ENCODE measurements at regions not wholly inside any gene's neighbourhood (a gene's known extent, or its start where the extent isn't known, plus 50 kb on each side); places are given as distances from the start of the nearest gene placed in this dataset.

DNA sequence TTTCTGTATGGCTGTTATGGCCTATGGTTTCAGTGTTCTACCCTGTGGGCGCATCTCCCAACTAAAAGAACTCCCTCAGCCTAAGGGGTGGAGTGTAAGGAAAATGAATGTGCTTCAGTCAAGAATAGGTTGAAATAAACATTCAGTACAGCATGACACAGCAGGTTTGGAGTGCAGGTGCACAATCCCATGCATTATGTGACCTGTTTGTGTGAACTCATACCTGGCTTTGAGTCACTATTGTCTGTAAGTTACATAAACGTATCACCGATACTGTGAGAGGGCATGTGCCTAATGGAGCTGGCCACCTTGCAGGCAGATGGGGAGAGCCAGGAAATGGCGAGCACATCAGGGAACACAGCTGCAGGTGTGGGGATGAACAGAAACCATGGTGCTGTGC lies 216.0 kb downstream of the DSEL start:
- whole genome bisulfite sequencing, 2 experiments (ENCODE audit: extremely low coverage in 1 of 2, insufficient coverage in 1 of 2, insufficient read length in 1 of 2, insufficient replicate concordance in 2 of 2, low coverage in 1 of 2, low lambda C conversion rate in 2 of 2, missing lambda C conversion rate in 1 of 2), result 94% methylated on average over 4 of the region's 4 CpGs; no CpG with 5 or more reads in 1 of the 2 experiments
- no peak for DNase-seq (ENCODE audit: low read depth in 1 of 2, low spot score in 2 of 2)
- no peak overlapping the region for H3K9ac ChIP-seq (replicated peaks in 1 of 4; ENCODE audit: extremely low read depth in 1 of 4, low read depth in 3 of 4, low read length in 3 of 4)

More for the DNA sequence above, 216.0 kb downstream of the DSEL start:
- H3K56ac ChIP-seq (replicated peaks; ENCODE audit: insufficient read length, low read depth, low read length), result no peak overlapping the region
- H3K79me1 ChIP-seq (ENCODE audit: low read depth, low read length), result no peaks in the 10 kb centered on the region
- no peak overlapping the region for H4K8ac ChIP-seq (ENCODE audit: extremely low read depth, insufficient read depth, low read length)
- H2AFZ ChIP-seq (ENCODE audit: low read length), result no peak overlapping the region
- H3K4me2 ChIP-seq (ENCODE audit: insufficient read depth in 1 of 2, low read depth in 2 of 2, low read length in 2 of 2), result no peak overlapping the region
- no peak overlapping the region for H3K18ac ChIP-seq (ENCODE audit: extremely low read depth, low read length)
- H2BK12ac ChIP-seq (ENCODE audit: low read depth, low read length), result no peak overlapping the region
- peaks cover 19 to 23% of the 10 kb centered on the region in 2 experiments for H3K9me3 ChIP-seq (ENCODE audit: insufficient read depth in 2 of 2, low read depth in 1 of 2, low read length in 1 of 2)
- H3K14ac ChIP-seq (ENCODE audit: insufficient read length), result no peak overlapping the region
- no peaks in the 10 kb centered on the region for H3K4me1 ChIP-seq (replicated peaks in 1 of 4; ENCODE audit: control insufficient read depth in 3 of 4, insufficient read depth in 4 of 4, low read length in 3 of 4)
- H4K5ac ChIP-seq (ENCODE audit: insufficient read length, low read depth, low read length), result no peak overlapping the region
- no peaks in the 10 kb centered on the region for H3K79me2 ChIP-seq (ENCODE audit: control insufficient read depth in 1 of 2, insufficient read depth in 2 of 2, low read length in 2 of 2)
- no peak overlapping the region; the same call in 1 of the 2 replicates for H2BK20ac ChIP-seq (ENCODE audit: low read length)
- H3K23ac ChIP-seq (ENCODE audit: insufficient read length), result no peak overlapping the region
- TF ChIP-seq YY1 (IDR thresholded peaks at IDR 0.05; ENCODE audit: low read depth, low read length) (0 out of 2 replicates have a peak, but pooled peaks have one; percentile 16), RBBP5 (IDR thresholded peaks at IDR 0.05; ENCODE audit: borderline replicate concordance, low read depth, low read length) (no peak)
- H2BK5ac ChIP-seq (ENCODE audit: low read depth, low read length), result no peak overlapping the region
- no peak for FAIRE-seq
- no peaks in the 10 kb centered on the region; a peak in 1 of 8 replicates for H3K36me3 ChIP-seq (ENCODE audit: control insufficient read depth in 2 of 4, insufficient read depth in 4 of 4, low read length in 3 of 4)
- no peak overlapping the region for H4K91ac ChIP-seq (replicated peaks; ENCODE audit: insufficient read length, low read length)
- no peak overlapping the region for H3K4ac ChIP-seq (replicated peaks; ENCODE audit: insufficient read length, low read depth, low read length)
- H2BK120ac ChIP-seq (replicated peaks; ENCODE audit: low read depth, low read length), result no peak overlapping the region
- no peaks in the 10 kb centered on the region for H3K27me3 ChIP-seq (replicated peaks in 1 of 4; ENCODE audit: control insufficient read depth in 3 of 4, extremely low read depth in 1 of 4, insufficient read depth in 3 of 4, low read length in 3 of 4)
- H2BK15ac ChIP-seq (ENCODE audit: low read length), result no peak overlapping the region
- H2AK5ac ChIP-seq (ENCODE audit: low read depth, low read length), result no peak overlapping the region
- CTCF ChIA-PET (ENCODE audit: partially characterized antibody), result no interaction called here
- POLR2A ChIA-PET (ENCODE audit: partially characterized antibody), result no interaction called here
- no peak overlapping the region for H3K27ac ChIP-seq (ENCODE audit: low read depth, low read length)
- H3K23me2 ChIP-seq (ENCODE audit: low read depth, low read length), result no peaks in the 10 kb centered on the region; the same call in 1 of the 2 replicates
- no peak overlapping the region for H3K4me3 ChIP-seq (ENCODE audit: extremely low read depth in 1 of 4, insufficient read depth in 2 of 4, low read depth in 3 of 4, low read length in 4 of 4)
- H4K20me1 ChIP-seq (replicated peaks in 1 of 2; ENCODE audit: control insufficient read depth in 1 of 2, insufficient read depth in 2 of 2, low read length in 2 of 2), result no peaks in the 10 kb centered on the region

Data from H1 (cell line).